ENCODE measurements at regions not wholly inside any gene's neighbourhood (a gene's known extent, or its start where the extent isn't known, plus 50 kb on each side); places are given as distances from the start of the nearest gene placed in this dataset.

- no peak for DNase-seq
Measured at GRCh38 chr21:35328856-35329455, 279.9 kb upstream of the RUNX1 start.

DNA sequence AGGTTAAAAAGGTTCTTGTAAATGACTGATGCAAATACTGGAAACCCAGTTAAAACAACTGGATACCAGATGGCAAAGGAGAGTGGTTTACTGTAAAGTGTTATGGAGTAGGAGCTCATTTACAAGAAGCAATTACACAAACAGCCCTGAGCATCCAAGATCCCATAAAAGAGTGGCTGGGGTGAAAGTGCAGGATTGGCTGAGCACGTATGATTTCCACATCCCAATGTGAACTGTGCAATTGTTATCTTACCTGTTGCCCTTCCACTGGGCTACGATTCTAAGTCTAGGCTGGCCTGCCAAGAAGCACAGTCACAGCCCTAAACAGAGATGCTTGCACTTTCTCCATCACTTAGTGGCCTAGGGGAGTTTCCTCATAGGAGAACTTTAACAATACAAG lies 277.6 kb upstream of the RUNX1 start:
- no peak for DNase-seq

DNA sequence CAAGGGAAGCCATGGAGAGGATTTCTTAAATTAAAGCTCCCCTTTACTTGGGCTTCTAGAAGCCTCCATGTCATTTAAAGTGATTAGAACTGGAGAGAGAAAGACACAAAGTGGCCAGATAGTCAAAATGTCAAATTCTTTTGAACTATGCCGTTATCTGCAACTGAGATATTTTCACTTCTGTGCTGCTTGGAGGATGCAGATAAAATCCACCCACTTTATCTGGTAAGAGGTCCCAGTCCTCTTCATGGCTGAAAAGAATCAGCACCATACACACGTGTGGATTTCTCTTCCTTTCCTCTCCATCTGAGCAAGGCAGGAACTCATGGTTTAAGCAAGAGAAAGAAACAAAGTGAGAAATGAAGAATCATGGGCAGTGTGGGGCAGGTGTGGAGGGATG lies 276.9 kb upstream of the RUNX1 start:
- no peak for DNase-seq

- DNase-seq, result no peak
Measured at GRCh38 chr21:35324372-35325220, 275.5 kb upstream of the RUNX1 start.

DNA sequence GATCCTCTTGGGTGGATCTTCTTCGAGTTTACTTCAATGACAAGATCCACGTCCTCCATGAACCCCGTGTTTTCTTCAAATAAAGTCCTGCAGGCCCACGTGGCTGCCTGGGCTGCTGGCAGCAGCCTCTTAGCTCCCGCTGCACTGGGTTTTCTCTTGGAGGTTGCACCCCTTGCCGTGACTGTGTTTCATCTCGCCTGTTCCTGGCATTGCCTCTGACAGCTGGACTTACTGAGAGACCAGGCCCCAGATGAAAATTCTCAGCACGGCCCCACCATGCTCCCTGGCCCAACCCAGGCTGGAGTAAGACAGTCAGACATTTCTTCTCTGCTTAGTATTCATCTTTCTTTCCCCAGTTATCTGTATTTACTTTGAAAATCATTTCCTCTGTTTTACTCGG lies 274.8 kb upstream of the RUNX1 start:
- no peak for DNase-seq

DNA sequence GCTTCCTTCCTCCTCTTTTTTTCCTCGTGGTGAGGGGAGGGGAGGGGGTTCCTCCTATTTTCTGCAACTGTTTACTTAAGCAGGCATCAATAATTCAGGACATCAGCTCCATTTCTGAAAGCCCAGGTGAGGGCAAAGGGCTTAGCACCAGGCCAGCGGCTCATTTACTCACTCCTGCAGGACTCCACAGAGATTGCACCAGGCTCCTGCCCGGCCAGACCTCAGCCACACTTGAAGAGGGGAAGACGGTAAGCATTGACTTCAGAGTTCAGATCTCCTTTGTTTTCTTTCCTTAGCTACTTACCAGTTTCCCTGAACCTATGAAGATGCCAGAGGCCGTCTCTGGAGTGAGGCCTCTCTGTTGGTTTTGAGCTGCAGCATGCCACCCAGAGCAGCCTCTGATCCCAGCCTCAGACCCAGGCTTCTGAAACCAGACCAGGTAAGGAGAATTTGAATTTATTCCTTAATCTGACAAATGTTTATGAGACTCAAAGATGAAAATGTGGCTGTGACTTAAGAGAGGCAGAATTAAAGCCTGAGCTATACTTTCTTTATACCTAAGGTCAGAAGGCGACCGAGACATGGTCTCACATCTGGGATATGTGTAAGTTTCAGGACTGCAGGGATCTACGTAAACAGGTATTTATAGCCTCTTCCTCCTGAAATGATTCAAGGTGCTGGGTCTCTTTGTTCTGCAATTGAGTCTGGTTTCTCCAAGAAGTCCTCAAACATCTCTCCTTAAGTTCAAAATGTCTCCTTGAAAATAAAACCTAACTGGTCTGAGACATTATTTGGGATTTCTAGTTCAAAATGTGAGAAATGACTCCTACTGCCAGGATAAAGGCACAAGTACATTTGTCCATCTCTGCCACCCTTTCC lies 272.5 kb upstream of the RUNX1 start:
- no peak for DNase-seq

DNA sequence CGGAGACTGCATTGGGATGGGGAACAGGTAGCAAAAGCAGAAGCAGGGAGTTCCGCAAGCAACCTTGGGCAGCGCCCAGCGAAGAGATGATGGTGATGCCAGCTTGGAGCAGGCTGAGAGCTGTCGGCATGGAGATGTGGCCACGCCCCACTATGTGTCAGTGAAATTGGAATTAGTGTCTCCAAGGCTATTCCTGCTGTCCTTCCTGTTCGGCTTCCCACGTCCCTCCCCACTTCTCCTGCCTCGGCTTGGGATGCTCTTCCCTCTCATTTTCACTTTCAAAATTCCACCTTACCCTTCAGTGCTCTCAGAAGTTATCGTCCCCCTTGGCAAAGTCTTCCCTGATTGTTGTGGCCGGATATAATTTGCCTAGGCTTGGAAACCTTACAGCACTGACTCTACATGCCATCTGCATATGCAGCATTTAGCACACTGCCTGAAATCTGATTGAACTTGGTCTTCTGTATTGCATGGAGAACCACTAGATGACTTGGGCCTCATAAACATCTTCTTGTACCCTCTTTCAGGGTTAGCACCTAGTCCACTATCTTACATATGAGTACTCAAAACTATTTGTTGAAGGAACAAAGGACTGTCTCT lies 270.7 kb upstream of the RUNX1 start:
- no peak for DNase-seq

GRCh38 chr21:35316933-35317332 lies 267.8 kb upstream of the RUNX1 start:
- DNase-seq, result no peak

GRCh38 chr21:35316456-35316855 lies 267.4 kb upstream of the RUNX1 start:
- DNase-seq, result no peak

DNA sequence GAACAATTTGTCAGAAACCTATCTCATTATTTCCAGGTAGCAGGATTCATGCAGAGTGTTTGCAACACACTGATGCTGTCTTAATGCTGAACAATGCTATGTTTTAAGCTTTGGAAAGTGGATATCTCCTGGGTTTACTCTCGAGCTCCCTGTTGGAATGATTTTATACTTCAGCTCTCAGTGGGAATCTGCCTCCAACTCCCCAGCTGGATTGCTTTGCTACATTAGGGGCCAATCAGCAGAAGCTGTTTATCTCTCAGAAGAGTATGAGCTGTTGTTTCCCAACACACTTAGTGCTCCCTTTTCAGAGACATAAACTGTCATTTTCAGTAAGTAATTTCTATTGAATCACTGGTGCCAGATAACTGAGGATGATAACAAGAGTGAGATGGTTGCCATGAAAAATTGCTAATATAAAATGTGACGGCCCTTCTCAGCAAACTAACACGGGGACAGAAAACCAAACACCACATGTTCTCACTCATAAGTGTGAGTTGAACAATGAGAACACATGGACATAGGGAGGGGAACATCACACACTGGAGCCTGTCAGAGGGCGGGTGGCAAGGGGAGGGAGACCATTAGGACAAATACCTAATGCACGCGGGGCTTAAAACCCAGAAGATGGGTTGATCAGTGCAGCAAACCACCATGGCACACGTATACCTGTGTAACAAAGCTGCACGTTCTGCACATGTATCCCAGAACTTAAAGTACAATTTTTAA lies 265.9 kb upstream of the RUNX1 start:
- DNase-seq, result no peak

DNA sequence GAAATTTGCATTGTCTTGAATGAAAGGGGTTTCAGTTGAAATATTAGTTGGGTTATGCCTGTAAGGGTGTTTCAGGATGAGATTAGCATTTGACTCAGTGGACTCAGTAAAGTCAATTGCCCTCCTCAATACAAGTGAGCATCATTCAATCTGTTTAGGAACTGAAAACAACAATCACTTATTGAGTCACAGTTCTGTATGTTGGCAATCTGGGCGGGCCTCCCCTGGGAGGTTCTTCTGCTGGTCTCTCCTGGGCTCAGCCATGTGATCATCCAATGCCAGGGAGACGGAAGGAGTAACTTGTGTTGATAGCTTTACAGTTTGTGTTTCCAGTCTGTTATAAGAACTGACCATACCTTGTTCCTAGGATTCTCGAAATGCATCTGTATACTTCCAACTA lies 262.9 kb upstream of the RUNX1 start:
- no peak for DNase-seq

GRCh38 chr21:35309316-35309715 lies 260.2 kb upstream of the RUNX1 start:
- DNase-seq, result no peak

DNA sequence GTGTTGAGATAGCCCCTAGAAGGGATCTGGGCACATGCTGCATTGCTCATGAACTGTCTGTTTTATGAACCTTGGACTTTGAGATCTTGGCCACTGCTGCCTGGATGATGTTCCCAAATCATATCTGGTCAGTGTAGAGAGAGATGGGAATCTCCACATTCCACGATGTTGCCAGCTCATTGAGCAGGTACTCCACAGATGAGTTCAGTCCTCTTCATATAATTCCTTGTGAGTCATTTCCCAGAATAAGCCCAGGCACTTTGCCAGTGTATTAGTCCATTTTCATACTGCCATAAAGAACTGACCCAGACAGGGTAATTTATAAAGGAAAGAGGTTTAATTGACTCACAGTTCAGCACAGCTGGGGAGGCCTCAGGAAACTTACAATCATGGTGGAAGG lies 254.0 kb upstream of the RUNX1 start:
- no peak for DNase-seq

- no peak for DNase-seq
Measured at GRCh38 chr21:35298757-35299156, 249.7 kb upstream of the RUNX1 start.

DNA sequence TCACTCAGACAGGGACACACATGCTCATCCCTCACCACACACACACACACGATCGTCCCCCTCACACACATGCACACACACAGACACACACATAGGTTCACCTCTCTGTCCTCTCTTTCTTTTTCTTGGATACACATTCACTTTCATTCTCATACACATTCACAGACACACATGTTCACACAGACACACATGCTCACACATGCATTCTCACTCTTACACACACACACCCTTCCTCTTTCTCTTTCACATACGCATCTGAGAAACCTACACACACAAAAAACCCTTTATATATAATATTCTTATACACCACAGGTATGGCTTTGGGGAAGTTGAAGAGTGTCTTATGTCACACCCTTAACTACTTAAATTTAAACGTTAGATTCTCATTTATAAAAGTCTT lies 248.6 kb upstream of the RUNX1 start:
- no peak for DNase-seq

- no peak for DNase-seq
Measured at GRCh38 chr21:35294231-35294898, 245.3 kb upstream of the RUNX1 start.

- DNase-seq, result no peak
Measured at GRCh38 chr21:35291973-35292627, 243.0 kb upstream of the RUNX1 start.

- no peak for DNase-seq
Measured at GRCh38 chr21:35291034-35291433, 241.9 kb upstream of the RUNX1 start.

GRCh38 chr21:35288238-35288637 lies 239.1 kb upstream of the RUNX1 start:
- no peak for DNase-seq

DNA sequence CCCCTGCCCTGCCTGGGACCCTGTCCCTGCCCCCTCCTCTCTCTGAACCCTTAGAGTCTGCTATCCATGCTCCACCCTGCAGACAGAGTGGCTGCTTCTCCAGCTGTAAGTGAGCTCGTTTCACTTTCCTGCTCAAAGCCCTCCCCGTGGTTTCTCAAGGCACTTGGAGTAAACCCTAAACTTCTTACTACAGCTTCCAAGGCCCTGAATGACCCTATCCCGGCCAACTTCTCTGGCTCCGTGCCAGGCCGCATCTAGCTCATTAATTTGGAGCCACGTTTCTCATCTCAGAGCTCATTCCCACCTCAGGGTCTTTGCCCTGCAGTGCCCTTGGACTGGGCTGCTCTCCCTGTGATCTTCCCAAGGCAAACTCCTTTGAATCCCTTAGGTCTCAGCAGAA lies 235.1 kb upstream of the RUNX1 start:
- DNase-seq, result no peak

DNA sequence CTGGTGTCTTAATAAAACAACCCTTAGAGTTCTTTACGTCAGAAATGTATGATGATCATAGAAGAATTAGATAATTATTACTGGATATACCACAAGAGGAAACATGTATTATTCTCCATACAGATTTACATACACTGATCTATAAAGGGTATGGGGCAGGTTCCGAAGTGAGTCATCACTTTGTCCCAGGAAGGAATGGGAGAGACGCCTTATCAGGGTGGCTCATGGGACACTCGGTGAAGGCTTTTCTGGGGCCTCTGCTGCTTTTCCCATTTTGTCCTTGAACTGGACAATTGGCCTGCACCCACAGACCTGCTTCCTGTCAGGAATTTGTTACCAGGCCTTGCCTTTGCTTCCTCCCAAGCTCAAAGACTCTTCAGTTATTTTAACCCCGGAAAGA lies 233.8 kb upstream of the RUNX1 start:
- DNase-seq, result no peak

Measured in CD4-positive, alpha-beta T cell treated with Interleukin-6 for 4 hours (primary cell).